SU-DHL-6 (cell line): ENCODE measurements at regions not wholly inside any gene's neighbourhood (a gene's known extent, or its start where the extent isn't known, plus 50 kb on each side); places are given as distances from the start of the nearest gene placed in this dataset.

ENCODE experiments used
- H2AFZ ChIP-seq: fragments of 200-600 bp; sonication (generic); 2 replicates; pipeline ENCODE4 v1.6.1; 2014; ENCODE audit warnings: low read depth, mild to moderate bottlenecking, moderate library complexity, mixed read lengths, antibody characterized with exemption, low read length; ENCODE audit not compliant: severe bottlenecking
- H3F3A ChIP-seq: fragments of 200-600 bp; shearing (Covaris generic); 2 replicates; pipeline ENCODE4 v1.6.0; 2016; ENCODE audit warnings: antibody characterized with exemption, mild to moderate bottlenecking; ENCODE audit not compliant: insufficient read depth
- H3K27ac ChIP-seq: fragments of 200-600 bp; sonication (generic); 2 replicates; pipeline ENCODE4 v1.5.1; 2016; ENCODE audit warnings: low read depth, mild to moderate bottlenecking, low read length, moderate library complexity, mixed read lengths
- H3K27me3 ChIP-seq: fragments of 200-600 bp; sonication (generic), shearing (Covaris generic); 2 replicates; pipeline ENCODE4 v1.6.0; 2014; ENCODE audit warnings: mild to moderate bottlenecking, low read length
- H3K36me3 ChIP-seq: fragments of 200-600 bp; sonication (generic); 2 replicates; pipeline ENCODE4 v1.6.1; 2014; ENCODE audit warnings: mild to moderate bottlenecking, low read length, mixed read lengths
- H3K4me2 ChIP-seq: fragments of 300-600, 200-600 bp; shearing (Covaris generic), sonication (generic); 2 replicates; pipeline ENCODE4 v1.6.0; 2014; ENCODE audit warnings: low read length, low read depth, mild to moderate bottlenecking; ENCODE audit not compliant: poor library complexity, severe bottlenecking
- H3K4me3 ChIP-seq: fragments of 200-600 bp; sonication (generic); 2 replicates; pipeline ENCODE4 v1.5.1; 2014; ENCODE audit warnings: antibody characterized with exemption, low read length, mild to moderate bottlenecking, mixed read lengths; ENCODE audit not compliant: insufficient read depth, poor library complexity, severe bottlenecking
- H3K79me2 ChIP-seq: fragments of 200-600 bp; sonication (generic); 2 replicates; pipeline ENCODE4 v1.6.1; 2014; ENCODE audit warnings: mild to moderate bottlenecking, low read length, moderate library complexity; ENCODE audit not compliant: insufficient read depth
- H3K9ac ChIP-seq: fragments of 200-600 bp; sonication (generic); 2 replicates; pipeline ENCODE4 v1.7.0; 2014; ENCODE audit warnings: mild to moderate bottlenecking, low read length
- H3K9me2 ChIP-seq: fragments of 200-600 bp; sonication (generic); replicated peaks from 2 replicates; pipeline ENCODE4 v1.6.1; 2014; ENCODE audit warnings: low read length; ENCODE audit not compliant: insufficient read depth
- H3K9me3 ChIP-seq: fragments of 200-600 bp; sonication (generic); 2 replicates; pipeline ENCODE4 v1.6.1; 2014; ENCODE audit warnings: low read length, mixed read lengths; ENCODE audit not compliant: insufficient read depth
- H4K20me1 ChIP-seq: fragments of 200-600 bp; sonication (generic); 2 replicates; pipeline ENCODE4 v1.6.1; 2014; ENCODE audit warnings: low read depth, mild to moderate bottlenecking, antibody characterized with exemption, low read length, moderate library complexity, mixed read lengths
- CTCF ChIP-seq: fragments of 200-600 bp; sonication (generic); IDR thresholded peaks from one replicate; pipeline ENCODE4 v1.5.1; 2017; ENCODE audit warnings: antibody characterized with exemption, mild to moderate bottlenecking, low read length, moderate library complexity; ENCODE audit not compliant: insufficient read depth, poor library complexity, severe bottlenecking
- EZH2phosphoT487 ChIP-seq: fragments of 200-600 bp; sonication (generic), shearing (Covaris generic); conservative IDR thresholded peaks from 2 replicates; pipeline ENCODE4 v1.6.1; 2018; ENCODE audit warnings: mild to moderate bottlenecking, antibody characterized with exemption, low read length, moderate library complexity, mixed read lengths

- Histone ChIP-seq H3K79me2 (no peaks in the 10 kb centered on the region), H3K4me3 (no peak overlapping the region), H3F3A (no peaks in the 10 kb centered on the region), H3K27me3 (no peaks in the 10 kb centered on the region), H3K9me2 (no peaks in the 10 kb centered on the region), H3K9ac (no peak overlapping the region), H3K9me3 (no peaks in the 10 kb centered on the region), H3K4me2 (no peak overlapping the region), H4K20me1 (no peaks in the 10 kb centered on the region), H3K36me3 (no peaks in the 10 kb centered on the region), H2AFZ (no peak overlapping the region), H3K27ac (no peak overlapping the region)
- TF ChIP-seq CTCF (no peak), EZH2phosphoT487 (no peak)
Observed at GRCh38 chr10:113302062-113302461, 250.8 kb upstream of the HABP2 start.

DNA sequence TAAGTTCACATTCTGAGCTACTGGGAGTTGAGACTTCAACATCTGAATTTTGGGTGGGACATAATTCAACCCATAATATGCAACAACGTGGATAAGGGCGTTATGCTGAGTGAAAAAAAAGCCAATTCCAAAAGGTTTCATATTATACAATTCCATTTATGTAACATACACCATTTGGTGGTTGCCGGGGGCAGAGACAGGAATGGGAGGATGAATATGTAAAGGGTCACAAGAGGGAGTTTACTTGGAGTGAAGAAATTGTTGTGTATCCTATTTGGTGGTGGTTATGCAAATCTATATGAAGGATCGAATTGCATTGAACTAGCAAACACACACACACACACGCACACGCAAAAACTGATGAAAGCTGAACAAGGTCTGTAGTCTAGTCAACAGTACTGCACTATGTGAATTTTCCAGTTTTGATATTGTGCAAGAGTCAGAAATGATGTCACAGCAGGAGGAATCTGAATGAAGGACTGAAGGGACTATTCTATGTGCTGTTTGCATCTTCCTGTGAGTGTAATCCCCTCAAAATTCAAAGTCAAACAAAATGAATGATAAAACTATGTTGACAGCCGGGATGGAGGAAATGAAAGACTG lies 249.2 kb upstream of the HABP2 start:
- Histone ChIP-seq H3K4me3 (no peak overlapping the region), H3K9ac (no peak overlapping the region), H3K9me2 (no peaks in the 10 kb centered on the region), H3K36me3 (no peaks in the 10 kb centered on the region), H3F3A (no peaks in the 10 kb centered on the region), H3K79me2 (no peaks in the 10 kb centered on the region), H3K27ac (no peak overlapping the region), H4K20me1 (no peaks in the 10 kb centered on the region), H3K27me3 (no peaks in the 10 kb centered on the region), H2AFZ (no peak overlapping the region), H3K9me3 (no peaks in the 10 kb centered on the region), H3K4me2 (no peak overlapping the region)
- TF ChIP-seq EZH2phosphoT487 (no peak), CTCF (no peak)

DNA sequence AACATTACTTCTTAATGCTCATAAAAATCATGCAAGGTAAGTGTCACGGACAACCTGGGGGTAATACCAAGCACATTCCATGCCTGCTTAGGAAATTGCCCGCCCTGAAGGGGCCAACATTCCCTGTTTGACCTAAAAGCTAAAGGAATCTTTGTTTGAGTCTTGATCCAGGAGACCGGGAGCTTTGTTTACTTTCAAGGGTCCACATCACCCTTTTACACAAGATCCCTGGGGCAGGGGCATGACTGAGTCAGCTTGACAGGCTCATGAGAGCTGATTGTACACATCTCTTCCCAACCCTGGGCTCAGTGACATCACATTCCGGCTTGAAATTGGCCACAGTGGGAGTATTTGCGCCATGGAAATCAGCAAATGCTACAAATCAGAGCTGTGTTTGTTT lies 248.1 kb upstream of the HABP2 start:
- Histone ChIP-seq H3K9ac (no peak overlapping the region), H3K79me2 (no peaks in the 10 kb centered on the region), H3K36me3 (no peaks in the 10 kb centered on the region), H2AFZ (no peak overlapping the region), H3K9me2 (no peaks in the 10 kb centered on the region), H3K27me3 (no peaks in the 10 kb centered on the region), H4K20me1 (no peaks in the 10 kb centered on the region), H3K27ac (no peak overlapping the region), H3K4me3 (no peak overlapping the region), H3F3A (no peaks in the 10 kb centered on the region), H3K9me3 (no peaks in the 10 kb centered on the region), H3K4me2 (no peak overlapping the region)
- TF ChIP-seq EZH2phosphoT487 (no peak), CTCF (no peak)
